Adrenal gland (tissue), 5 donors: ENCODE measurements at regions not wholly inside any gene's neighbourhood (a gene's known extent, or its start where the extent isn't known, plus 50 kb on each side); places are given as distances from the start of the nearest gene placed in this dataset.

Source experiments
- CTCF ChIP-seq, 6 experiments: fragments of 450-650 bp in 4 of 6; fragments of 200-600 bp in 2 of 6; sonication (generic) in 1 of 6; IDR thresholded peaks; 1 replicate in 5 of 6; 2 replicates in 1 of 6; pipeline versions ENCODE4 v1.5.1 to v1.8.0; 2016 to 2021; ENCODE audit warnings: antibody characterized with exemption in 6 of 6, mild to moderate bottlenecking in 2 of 6, moderate library complexity in 1 of 6
- POLR2A ChIP-seq, 2 donors: fragments of 450-650 bp; IDR thresholded peaks; one replicate each; pipeline ENCODE4 v1.6.1; 2017; ENCODE audit warnings: antibody characterized with exemption in 2 of 2, mild to moderate bottlenecking in 2 of 2, moderate library complexity in 1 of 2
- donor health status: DM: no; HTN: no; CAD: no.

GRCh38 chr3:174377096-174377495 lies 482.0 kb upstream of the NAALADL2 start:
- TF ChIP-seq POLR2A (IDR thresholded peaks at IDR 0.05) (no peak), CTCF (IDR thresholded peaks at IDR 0.05) (no peak)
